Epithelial cell of proximal tubule (primary cell): ENCODE measurements at regions not wholly inside any gene's neighbourhood (a gene's known extent, or its start where the extent isn't known, plus 50 kb on each side); places are given as distances from the start of the nearest gene placed in this dataset.

Source experiments
- DNase-seq: peaks from one replicate; pipeline ENCODE4 v3.0.0-alpha.2; 2011; ENCODE audit warnings: low read depth
- H3K4me3 ChIP-seq: 2 replicates; pipeline ENCODE4 v1.5.1; 2011; ENCODE audit warnings: low read depth, mild to moderate bottlenecking, low read length
- TF ChIP-seq, protein P1 (sequence below): conservative IDR thresholded peaks from 2 replicates; pipeline ENCODE4 v1.5.1; 2012; ENCODE audit warnings: low read depth, mild to moderate bottlenecking, low read length

DNA sequence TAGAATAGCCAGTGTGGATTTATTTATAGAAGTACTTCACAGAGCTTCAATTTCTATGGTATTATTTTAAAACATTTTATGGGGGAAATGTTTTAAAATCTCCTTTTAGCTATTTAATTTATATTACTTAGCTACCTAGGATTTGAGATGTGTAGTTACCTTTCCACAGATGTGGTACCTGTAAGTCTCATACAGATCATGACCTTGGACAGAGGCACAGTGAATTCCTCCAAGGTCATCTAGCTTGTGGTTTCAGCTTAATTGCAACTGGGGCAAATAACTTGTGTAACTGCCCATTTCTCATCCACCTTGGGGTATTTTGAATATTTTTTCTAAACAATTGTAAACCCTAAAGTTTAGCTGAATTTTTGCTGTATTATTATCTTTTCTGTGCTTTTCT lies 89.2 kb downstream of the DMRTA1 start:
- no peak for DNase-seq
- no peak overlapping the region for H3K4me3 ChIP-seq
- TF ChIP-seq, protein P1, sequence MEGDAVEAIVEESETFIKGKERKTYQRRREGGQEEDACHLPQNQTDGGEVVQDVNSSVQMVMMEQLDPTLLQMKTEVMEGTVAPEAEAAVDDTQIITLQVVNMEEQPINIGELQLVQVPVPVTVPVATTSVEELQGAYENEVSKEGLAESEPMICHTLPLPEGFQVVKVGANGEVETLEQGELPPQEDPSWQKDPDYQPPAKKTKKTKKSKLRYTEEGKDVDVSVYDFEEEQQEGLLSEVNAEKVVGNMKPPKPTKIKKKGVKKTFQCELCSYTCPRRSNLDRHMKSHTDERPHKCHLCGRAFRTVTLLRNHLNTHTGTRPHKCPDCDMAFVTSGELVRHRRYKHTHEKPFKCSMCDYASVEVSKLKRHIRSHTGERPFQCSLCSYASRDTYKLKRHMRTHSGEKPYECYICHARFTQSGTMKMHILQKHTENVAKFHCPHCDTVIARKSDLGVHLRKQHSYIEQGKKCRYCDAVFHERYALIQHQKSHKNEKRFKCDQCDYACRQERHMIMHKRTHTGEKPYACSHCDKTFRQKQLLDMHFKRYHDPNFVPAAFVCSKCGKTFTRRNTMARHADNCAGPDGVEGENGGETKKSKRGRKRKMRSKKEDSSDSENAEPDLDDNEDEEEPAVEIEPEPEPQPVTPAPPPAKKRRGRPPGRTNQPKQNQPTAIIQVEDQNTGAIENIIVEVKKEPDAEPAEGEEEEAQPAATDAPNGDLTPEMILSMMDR = no peak

DNA sequence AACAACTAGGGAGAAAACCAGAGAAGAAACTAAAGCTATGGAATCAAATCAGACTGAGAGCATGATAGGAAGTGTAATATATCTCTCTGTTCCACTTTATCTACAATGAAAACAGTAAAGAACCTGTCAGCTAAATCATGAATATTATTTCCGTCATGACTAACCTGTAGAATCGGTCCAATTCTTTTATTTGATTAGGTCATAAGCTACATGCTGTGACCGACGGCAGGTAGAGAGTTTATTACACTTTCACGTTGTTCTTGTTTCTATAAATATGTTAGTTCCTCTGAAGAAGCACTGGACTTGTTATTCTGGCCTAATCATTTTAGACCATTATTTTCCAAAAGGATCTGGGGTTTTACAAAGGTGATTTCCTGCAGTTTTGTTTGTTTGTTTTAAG lies 91.1 kb downstream of the DMRTA1 start:
- H3K4me3 ChIP-seq = no peak overlapping the region
- no peak for DNase-seq
- TF ChIP-seq, protein P1 = no peak

DNA sequence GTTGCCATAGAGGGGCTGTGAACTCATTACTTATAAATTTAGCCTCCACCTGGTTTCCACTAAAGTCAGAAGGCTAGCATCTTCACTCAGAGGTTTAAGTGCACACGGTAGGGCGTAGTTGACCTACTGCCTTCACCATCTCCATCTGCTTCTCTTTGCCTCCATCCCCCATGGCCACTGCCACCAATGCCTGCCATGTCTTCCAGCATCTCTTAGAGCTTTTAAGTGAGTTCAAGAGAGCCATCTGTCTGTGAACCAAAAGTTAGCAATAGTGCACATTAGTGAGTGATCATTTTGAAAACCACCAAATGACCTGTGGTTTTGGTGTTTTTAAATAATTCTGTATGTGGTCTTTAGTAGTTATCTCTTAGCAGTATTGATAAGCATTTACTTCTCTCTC lies 102.0 kb downstream of the DMRTA1 start:
- DNase-seq = no peak
- no peak overlapping the region for H3K4me3 ChIP-seq
- TF ChIP-seq, protein P1 = no peak

DNA sequence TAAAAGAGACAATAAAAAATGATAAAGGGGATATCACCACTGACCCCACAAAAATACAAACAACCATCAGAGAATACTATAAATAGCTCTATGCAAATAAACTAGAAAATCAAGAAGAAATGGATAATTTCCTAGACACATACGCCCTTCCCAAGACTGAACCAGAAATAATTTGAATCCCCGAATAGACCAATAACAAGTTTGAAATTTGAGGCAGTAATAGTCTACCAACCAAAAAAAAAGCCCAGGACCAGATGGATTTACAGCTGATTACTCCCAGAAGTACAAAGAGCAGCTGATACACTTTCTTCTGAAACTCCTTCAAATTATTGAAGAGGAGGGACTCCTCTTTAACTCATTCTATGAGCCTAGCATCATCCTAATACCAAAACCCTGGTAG lies 128.1 kb downstream of the DMRTA1 start:
- DNase-seq = no peak
- TF ChIP-seq, protein P1 = no peak

DNA sequence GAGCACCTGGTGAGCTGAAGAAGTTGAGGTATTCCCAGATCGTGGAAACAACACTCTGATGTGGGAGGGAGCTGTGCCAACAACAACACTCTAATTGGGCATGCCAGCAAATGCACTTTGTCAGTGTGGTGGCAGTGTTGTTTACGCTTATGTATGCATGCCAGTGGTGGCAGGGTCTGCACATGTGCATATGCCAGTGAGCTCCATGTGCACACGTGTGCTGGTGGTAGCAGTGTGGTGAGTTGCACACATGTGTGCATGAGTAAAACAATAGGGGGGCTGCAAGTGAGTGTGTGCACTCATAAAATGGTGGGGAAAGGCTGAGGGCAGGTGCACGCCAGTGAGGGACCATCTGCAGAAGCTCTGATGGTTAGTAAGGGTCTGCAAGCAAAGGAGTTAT lies 134.2 kb downstream of the DMRTA1 start:
- TF ChIP-seq, protein P1 = no peak
- no peak overlapping the region for H3K4me3 ChIP-seq
- no peak for DNase-seq

More for the DNA sequence above, 128.1 kb downstream of the DMRTA1 start:
- H3K4me3 ChIP-seq = no peak overlapping the region

DNA sequence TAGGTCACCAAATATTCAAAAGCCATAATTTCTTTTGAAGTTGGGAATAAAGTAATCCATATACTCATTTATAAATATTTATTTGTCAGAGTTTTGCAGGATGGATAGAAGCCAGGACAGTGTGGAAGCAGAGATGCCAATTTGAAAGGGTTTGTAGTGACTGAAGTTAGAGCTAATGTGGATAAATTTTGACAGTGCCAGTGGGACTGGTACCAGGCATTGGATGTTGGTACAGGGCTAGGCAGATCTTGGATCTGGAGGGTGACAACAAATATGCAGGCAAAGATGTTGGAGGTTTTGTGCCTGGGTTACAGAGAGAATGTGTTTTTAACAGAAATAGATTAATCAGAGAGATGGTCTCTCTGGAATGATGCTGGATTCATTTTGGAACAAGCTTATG lies 135.6 kb downstream of the DMRTA1 start:
- TF ChIP-seq, protein P1 = no peak
- no peak for DNase-seq
- H3K4me3 ChIP-seq = no peak overlapping the region

DNA sequence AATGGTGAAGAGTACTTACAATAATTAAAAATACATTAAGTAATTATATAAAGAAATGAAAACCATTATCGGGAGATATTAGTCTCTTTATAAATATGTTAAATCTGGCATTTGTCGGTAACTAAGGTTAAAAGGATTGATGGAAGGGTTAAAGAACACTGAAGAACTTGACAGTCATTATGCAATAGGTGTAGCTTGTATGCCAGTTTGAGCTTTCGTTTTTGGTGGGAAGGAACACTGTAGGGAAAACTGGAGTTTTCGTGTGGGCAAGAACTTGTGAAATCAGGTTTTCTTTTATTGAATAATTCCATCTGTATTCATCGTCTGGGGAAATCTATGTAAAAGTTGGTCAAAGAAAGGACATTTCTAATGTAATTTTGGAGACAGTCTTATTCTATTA lies 142.3 kb downstream of the DMRTA1 start:
- no peak overlapping the region for H3K4me3 ChIP-seq
- DNase-seq = no peak
- TF ChIP-seq, protein P1 = no peak
